RWPE2 (cell line): ENCODE measurements at regions not wholly inside any gene's neighbourhood (a gene's known extent, or its start where the extent isn't known, plus 50 kb on each side); places are given as distances from the start of the nearest gene placed in this dataset.

Experiments used
- ATAC-seq: fragments of 200-7000 bp; cut with Tn5 transposase; 3 replicates; pipeline ENCODE4 v1.9.1; 2021; ENCODE audit warnings: low read depth
- DNase-seq: peaks from one replicate; pipeline ENCODE4 v3.0.0-alpha.2; 2020; ENCODE audit warnings: low spot score
- H3K27ac ChIP-seq: fragments of 450-650 bp; 2 replicates; pipeline ENCODE4 v1.5.1; 2017; ENCODE audit warnings: mild to moderate bottlenecking; ENCODE audit not compliant: poor library complexity, severe bottlenecking
- H3K27me3 ChIP-seq: fragments of 250-450 bp; sonication (Bioruptor Pico); 2 replicates; pipeline ENCODE4 v1.5.1; 2021; ENCODE audit warnings: mild to moderate bottlenecking, moderate library complexity; ENCODE audit not compliant: insufficient read depth, poor library complexity, severe bottlenecking
- H3K36me3 ChIP-seq: fragments of 250-450 bp; sonication (Bioruptor Pico); 2 replicates; pipeline ENCODE4 v1.5.1; 2020; ENCODE audit warnings: low read depth, mild to moderate bottlenecking, moderate library complexity
- H3K4me1 ChIP-seq: fragments of 250-450 bp; sonication (Bioruptor Pico); 2 replicates; pipeline ENCODE4 v1.5.1; 2021; ENCODE audit warnings: mild to moderate bottlenecking, moderate library complexity; ENCODE audit not compliant: insufficient read depth, poor library complexity, severe bottlenecking
- H3K4me3 ChIP-seq: fragments of 250-450 bp; sonication (Bioruptor Pico); 2 replicates; pipeline ENCODE4 v1.5.1; 2021; ENCODE audit warnings: mild to moderate bottlenecking, moderate library complexity; ENCODE audit not compliant: severe bottlenecking
- H3K9me3 ChIP-seq: fragments of 250-450 bp; sonication (Bioruptor Pico); 2 replicates; pipeline ENCODE4 v1.5.1; 2021; ENCODE audit warnings: mild to moderate bottlenecking, moderate library complexity; ENCODE audit not compliant: severe bottlenecking
- CTCF ChIP-seq: fragments of 450-650 bp; IDR thresholded peaks from one replicate; pipeline ENCODE4 v1.5.1; 2017; ENCODE audit warnings: mild to moderate bottlenecking, moderate library complexity; ENCODE audit not compliant: poor library complexity, severe bottlenecking

- no peaks in the 10 kb centered on the region for H3K27me3 ChIP-seq
- no peak for ATAC-seq
These were observed 240.3 kb downstream of the HHIPL2 start for GRCh38 chr1:222307621-222308020.

GRCh38 chr1:222306512-222306911 lies 241.4 kb downstream of the HHIPL2 start:
- no peaks in the 10 kb centered on the region for H3K27me3 ChIP-seq
- DNase-seq (no peak), ATAC-seq (no peak)
- no peaks in the 10 kb centered on the region for H3K36me3 ChIP-seq
- H3K27ac ChIP-seq, result no peak overlapping the region
- TF ChIP-seq CTCF, result no peak
- no peaks in the 10 kb centered on the region for H3K9me3 ChIP-seq
- no peaks in the 10 kb centered on the region for H3K4me1 ChIP-seq
- H3K4me3 ChIP-seq, result no peak overlapping the region

More at GRCh38 chr1:222307621-222308020, 240.3 kb downstream of the HHIPL2 start:
- DNase-seq, result no peak
- no peaks in the 10 kb centered on the region for H3K9me3 ChIP-seq
- H3K4me1 ChIP-seq, result no peaks in the 10 kb centered on the region
- no peak overlapping the region for H3K4me3 ChIP-seq
- TF ChIP-seq CTCF, result no peak
- no peak overlapping the region for H3K27ac ChIP-seq
- H3K36me3 ChIP-seq, result no peaks in the 10 kb centered on the region

GRCh38 chr1:222306011-222306410 lies 241.9 kb downstream of the HHIPL2 start:
- Histone ChIP-seq H3K4me3 (no peak overlapping the region), H3K27me3 (no peaks in the 10 kb centered on the region), H3K27ac (no peak overlapping the region), H3K4me1 (no peaks in the 10 kb centered on the region), H3K9me3 (no peaks in the 10 kb centered on the region), H3K36me3 (no peaks in the 10 kb centered on the region)
- ATAC-seq (no peak), DNase-seq (no peak)
- TF ChIP-seq CTCF, result no peak

GRCh38 chr1:222301652-222302051 lies 246.3 kb downstream of the HHIPL2 start:
- Histone ChIP-seq H3K9me3 (no peaks in the 10 kb centered on the region), H3K4me3 (no peak overlapping the region), H3K36me3 (no peaks in the 10 kb centered on the region), H3K27me3 (no peaks in the 10 kb centered on the region), H3K4me1 (no peaks in the 10 kb centered on the region), H3K27ac (no peak overlapping the region)
- no peak for TF ChIP-seq CTCF
- no peak for ATAC-seq
- DNase-seq, result no peak

- Histone ChIP-seq H3K9me3 (no peaks in the 10 kb centered on the region), H3K27me3 (no peaks in the 10 kb centered on the region), H3K36me3 (no peaks in the 10 kb centered on the region), H3K4me3 (no peak overlapping the region), H3K27ac (no peak overlapping the region), H3K4me1 (no peaks in the 10 kb centered on the region)
- DNase-seq (no peak), ATAC-seq (no peak)
- no peak for TF ChIP-seq CTCF
These were observed 248.4 kb downstream of the HHIPL2 start for GRCh38 chr1:222299524-222299923.
